Esophagus squamous epithelium (tissue), 4 donors: ENCODE measurements at regions not wholly inside any gene's neighbourhood (a gene's known extent, or its start where the extent isn't known, plus 50 kb on each side); places are given as distances from the start of the nearest gene placed in this dataset.

Experiments
- CTCF ChIP-seq, 6 experiments: fragments of 450-650 bp in 4 of 6; fragments of 200-600 bp in 2 of 6; sonication (generic) in 2 of 6; IDR thresholded peaks; one replicate each; pipeline ENCODE4 v1.5.1; 2016 to 2019; ENCODE audit warnings: antibody characterized with exemption in 6 of 6, mild to moderate bottlenecking in 4 of 6, moderate library complexity in 4 of 6
- POLR2A ChIP-seq, 4 donors: fragments of 450-650 bp; IDR thresholded peaks; one replicate each; pipeline ENCODE4 v1.6.1; 2017; ENCODE audit warnings: antibody characterized with exemption in 4 of 4, mild to moderate bottlenecking in 4 of 4, moderate library complexity in 3 of 4

- TF ChIP-seq CTCF (IDR thresholded peaks at IDR 0.05) = no peak
- no peak for TF ChIP-seq POLR2A (IDR thresholded peaks at IDR 0.05)
These were observed 50.5 kb upstream of the LGALSL start for GRCh38 chr2:64403426-64403825.
